ENCODE measurements at regions not wholly inside any gene's neighbourhood (a gene's known extent, or its start where the extent isn't known, plus 50 kb on each side); places are given as distances from the start of the nearest gene placed in this dataset.

- DNase-seq: no peak
Observed at GRCh38 chr14:98548071-98548686, 723.8 kb downstream of the BCL11B start.

- no peak for DNase-seq
Observed at GRCh38 chr14:98551028-98551427, 721.0 kb downstream of the BCL11B start.

GRCh38 chr14:98555440-98555839, 716.6 kb downstream of the BCL11B start:
- DNase-seq: no peak

GRCh38 chr14:98564006-98564405, 708.0 kb downstream of the BCL11B start:
- no peak for DNase-seq

DNA sequence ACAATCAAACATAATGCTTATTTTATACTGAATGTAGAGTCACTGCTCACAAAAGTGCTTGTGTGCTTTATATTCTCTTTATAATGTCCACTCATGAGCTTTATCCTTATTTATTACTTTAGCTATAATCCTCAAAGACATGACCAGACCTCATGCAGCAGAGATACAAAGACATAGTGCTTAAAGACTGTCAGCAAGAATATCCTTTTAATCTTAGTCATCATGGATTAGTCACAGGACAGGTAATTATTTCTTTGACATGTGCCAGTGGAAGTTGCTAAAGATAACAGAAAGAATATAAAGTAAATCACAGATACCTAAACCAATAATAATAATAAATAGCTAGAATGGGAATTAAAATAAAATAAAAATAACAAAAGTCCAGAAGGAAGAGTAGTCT, 707.5 kb downstream of the BCL11B start:
- no peak for DNase-seq

DNA sequence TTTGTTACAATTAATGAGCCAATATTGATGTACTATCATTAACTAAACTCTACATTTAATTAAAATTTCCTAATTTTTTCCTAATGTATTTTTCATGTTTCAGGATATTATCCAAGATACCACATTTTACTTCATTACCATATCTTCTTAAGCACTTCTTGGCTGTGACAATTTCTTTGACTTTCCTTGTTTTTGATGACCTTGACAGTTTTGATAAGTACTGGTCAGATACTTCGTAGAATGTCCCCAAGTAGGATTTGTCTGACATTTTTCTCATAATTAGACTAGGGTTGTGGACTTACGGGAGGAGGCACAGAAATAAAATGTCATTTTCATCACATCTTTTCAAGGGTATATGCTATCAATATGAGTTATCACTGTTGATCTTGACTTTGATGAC, 700.9 kb downstream of the BCL11B start:
- no peak for DNase-seq

DNA sequence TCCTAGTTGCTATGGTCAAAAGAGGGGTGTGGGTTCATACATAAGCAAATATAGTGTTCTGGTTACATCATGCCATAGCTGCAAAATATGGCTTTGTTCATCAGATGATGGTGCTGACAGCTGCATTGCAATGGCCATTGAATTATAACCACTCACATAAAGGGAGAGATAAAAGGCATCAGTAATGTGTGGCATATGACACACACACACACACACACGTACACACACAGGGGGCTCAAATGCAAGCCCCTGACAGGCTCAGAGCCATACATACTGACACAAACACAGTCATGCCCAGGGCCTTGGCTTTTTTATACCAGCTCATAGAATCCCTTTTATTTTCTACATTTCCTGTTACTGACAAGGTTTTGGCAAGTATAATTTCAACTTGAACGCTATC, 698.9 kb downstream of the BCL11B start:
- DNase-seq: no peak

- no peak for DNase-seq
Observed at GRCh38 chr14:98576463-98576862, 695.5 kb downstream of the BCL11B start.

GRCh38 chr14:98578204-98578603, 693.8 kb downstream of the BCL11B start:
- no peak for DNase-seq

DNA sequence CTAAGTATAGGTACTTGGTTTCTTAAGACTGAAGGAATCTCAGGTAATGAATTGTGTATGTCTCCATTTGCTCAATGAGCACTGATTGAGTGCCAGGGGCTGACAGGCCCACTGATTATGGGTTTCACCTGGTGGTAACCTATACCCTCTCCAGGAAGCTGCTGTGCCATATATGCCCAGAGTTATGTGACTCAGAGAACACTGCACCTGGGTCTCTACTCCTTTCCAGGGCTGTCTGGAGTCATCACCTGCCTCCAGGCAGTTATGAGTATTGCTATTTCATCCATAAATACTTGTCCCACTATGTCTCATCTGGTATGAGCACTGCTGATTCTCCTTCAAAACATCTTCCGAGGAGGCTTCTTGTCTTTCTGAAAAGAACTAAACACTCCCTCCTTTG, 692.9 kb downstream of the BCL11B start:
- no peak for DNase-seq

- DNase-seq: no peak
Observed at GRCh38 chr14:98580131-98580678, 691.8 kb downstream of the BCL11B start.

- DNase-seq: no peak
Observed at GRCh38 chr14:98582276-98582675, 689.7 kb downstream of the BCL11B start.

GRCh38 chr14:98591161-98591560, 680.8 kb downstream of the BCL11B start:
- no peak for DNase-seq

DNA sequence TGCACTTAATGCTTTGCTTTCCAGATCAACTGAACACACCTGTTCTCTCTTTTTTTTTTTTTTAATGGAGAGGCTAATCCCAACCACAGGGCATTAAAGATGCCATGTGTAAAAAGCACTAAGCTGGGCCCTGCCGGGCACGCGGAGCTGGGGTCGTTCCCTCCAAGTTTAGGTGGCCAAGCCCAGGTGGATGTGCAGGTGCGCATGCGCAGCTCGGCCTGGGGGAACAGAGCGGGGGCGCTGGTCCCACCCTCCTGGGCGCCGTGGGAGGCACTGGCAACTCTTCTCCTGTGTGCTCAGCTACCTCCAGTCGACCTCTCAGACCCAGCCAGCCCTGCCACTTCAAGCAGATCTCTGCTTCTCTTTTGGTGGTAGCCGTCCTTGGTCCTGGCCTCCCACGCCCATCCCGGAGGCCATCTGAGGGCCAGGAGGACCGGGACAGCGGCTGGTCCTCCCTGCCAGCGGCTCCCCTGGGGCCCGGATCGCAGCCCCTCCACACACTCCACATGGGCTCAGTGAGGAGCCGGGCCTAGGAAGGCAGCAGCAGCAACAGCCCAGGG, 679.3 kb downstream of the BCL11B start:
- no peak for DNase-seq

DNA sequence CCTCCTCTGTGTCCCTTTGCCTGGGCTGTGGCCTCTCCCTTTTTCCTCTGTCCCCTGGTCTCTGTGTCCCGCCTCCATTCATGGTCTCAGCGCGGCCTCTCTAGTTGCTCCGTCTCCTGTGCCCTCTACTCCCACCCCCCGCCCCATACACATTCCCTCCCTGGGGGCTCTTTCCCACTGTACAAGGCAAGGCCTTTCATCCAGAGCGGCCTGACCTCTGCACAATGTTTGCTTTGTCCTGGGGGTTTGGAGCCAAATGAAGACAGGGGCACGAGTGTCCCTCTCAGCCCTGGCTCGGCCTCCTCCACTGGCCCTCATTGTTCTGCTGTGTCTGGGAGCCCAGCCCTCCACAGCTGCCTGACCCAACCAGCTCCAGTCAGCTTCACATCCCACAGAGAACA, 678.6 kb downstream of the BCL11B start:
- no peak for DNase-seq

GRCh38 chr14:98594156-98594555, 677.8 kb downstream of the BCL11B start:
- no peak for DNase-seq

GRCh38 chr14:98598576-98598975, 673.4 kb downstream of the BCL11B start:
- no peak for DNase-seq

GRCh38 chr14:98599082-98599481, 672.9 kb downstream of the BCL11B start:
- DNase-seq: no peak

DNA sequence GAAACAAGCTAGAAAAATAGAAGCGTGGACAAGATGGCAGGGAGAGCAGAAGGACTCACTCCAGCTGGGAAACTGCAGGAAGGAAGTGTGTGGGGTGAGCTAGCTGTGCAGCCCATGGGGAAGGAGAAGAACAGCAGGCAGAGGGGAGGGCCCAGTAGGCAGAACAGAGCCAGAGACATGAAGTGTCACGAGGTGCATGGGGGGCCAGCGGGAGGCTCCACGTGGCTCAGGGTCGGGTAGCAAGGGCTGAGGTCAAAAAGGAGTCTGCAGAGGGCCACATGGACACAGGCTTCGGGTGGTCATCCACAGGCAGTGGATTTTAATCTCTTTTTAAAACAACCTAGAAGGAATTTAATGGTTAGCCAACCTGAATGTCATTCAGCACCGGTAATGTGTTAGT, 669.0 kb downstream of the BCL11B start:
- no peak for DNase-seq

DNA sequence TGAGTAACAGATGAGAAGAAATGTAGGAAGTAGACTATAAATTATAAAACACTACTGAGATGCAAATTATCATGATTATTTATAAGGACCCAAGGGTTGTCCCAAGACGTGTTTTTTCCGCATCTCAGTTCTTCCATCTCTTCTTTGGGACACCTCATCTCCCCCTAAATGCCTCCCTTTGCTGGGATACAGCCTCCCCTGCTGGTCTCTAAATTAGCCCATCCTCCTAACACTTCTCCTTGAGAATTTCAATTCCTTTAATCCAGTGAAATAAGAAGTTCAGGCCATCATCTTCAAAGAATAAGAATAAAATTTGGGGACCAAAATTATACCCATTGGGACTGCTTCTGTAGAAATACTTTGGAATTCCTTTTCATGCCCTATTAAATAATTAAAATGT, 667.0 kb downstream of the BCL11B start:
- DNase-seq: no peak

DNA sequence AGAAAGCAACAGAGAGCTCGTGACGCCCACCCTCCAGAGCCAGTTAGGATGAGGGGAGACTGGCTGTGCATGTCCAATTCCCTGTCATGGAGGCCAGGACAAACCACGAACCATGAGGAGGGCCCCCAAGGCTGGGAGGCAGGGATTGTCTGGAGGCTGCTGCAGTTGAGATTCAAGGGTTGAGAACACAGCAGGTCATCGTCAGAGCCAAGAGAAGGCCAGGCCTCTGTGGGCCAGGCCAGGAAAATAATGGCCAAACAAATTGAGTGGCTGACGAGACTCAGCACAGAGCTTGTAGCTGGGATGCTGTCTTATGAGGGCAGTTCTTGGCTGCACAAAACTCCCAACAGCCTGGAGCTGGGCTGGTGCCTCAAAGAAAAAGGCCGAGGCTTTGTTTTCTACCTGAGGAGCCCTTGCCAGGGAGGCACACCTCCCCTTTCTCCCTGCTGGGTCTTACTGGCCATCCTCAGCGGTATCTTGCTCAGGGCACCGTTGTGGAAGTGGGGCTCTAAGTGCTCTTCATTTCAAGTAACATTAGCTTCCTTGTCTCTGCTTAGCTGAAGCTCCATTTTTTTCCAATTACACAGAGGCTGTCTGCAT, 665.9 kb downstream of the BCL11B start:
- DNase-seq: no peak

GRCh38 chr14:98606816-98607215, 665.2 kb downstream of the BCL11B start:
- no peak for DNase-seq

- DNase-seq: no peak
Observed at GRCh38 chr14:98607341-98607910, 664.6 kb downstream of the BCL11B start.
